ENCODE measurements at regions not wholly inside any gene's neighbourhood (a gene's known extent, or its start where the extent isn't known, plus 50 kb on each side); places are given as distances from the start of the nearest gene placed in this dataset.

GRCh38 chr4:44914748-44915147 lies 188.4 kb upstream of the GNPDA2 start:
- DNase-seq: no peak

DNA sequence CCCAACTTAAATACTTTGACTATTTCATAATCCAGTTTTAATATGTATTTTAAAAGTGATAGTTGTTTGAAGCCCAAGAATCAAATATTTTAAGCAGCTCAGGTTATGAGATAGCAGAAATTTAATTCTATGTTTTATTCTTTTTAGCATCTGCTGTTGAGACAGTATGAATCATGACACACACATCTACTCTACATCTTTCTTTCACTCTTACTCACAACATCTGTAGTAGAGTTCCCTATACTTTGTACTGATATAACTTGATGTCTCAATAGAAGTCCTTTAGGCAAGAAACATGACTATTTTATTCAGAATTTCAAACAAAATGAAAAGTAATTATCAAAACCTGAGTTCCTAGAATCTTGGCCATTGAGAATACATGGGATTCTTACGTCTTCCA lies 187.9 kb upstream of the GNPDA2 start:
- DNase-seq: no peak

- no peak for DNase-seq
Measured at GRCh38 chr4:44912980-44913379, 186.6 kb upstream of the GNPDA2 start.

DNA sequence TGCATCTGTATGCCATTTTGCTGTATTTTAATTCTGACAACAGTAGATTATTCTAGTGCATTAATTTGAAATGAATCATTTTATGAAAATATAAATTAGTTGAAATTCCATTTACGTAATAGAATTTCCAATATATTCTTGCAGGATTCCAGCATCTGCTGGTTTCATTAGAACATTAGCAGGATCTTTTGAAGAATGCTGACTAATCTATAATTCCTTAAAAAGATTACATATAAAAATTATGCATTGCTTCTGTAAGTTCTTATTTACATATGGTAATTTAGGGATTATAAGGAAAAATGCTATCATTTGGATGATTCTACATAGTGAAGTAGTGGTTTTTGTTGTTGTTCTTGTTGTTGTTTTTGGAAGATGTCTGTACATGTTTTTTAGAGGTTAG lies 182.2 kb upstream of the GNPDA2 start:
- DNase-seq: no peak

- no peak for DNase-seq
Measured at GRCh38 chr4:44872246-44872645, 145.9 kb upstream of the GNPDA2 start.

DNA sequence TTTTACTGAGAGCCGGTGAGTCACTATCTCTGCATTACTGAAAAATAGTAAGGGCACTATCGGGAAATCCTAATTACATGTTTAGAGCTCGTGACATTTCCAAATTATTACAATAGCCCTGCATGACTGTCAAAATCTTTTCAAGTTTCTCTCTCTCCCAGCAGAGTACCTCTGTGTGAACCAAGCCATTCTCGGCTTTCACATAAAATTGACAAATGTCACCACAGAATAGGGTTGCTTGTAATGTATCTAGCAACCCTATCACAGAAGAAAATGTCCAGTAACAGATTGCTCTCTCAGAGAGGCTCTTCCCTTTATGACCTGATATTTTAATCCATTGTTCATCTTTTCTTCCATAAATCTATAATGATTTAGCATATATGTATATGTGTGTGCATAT lies 144.8 kb upstream of the GNPDA2 start:
- no peak for DNase-seq

- DNase-seq: no peak
Measured at GRCh38 chr4:44869985-44870384, 143.6 kb upstream of the GNPDA2 start.

DNA sequence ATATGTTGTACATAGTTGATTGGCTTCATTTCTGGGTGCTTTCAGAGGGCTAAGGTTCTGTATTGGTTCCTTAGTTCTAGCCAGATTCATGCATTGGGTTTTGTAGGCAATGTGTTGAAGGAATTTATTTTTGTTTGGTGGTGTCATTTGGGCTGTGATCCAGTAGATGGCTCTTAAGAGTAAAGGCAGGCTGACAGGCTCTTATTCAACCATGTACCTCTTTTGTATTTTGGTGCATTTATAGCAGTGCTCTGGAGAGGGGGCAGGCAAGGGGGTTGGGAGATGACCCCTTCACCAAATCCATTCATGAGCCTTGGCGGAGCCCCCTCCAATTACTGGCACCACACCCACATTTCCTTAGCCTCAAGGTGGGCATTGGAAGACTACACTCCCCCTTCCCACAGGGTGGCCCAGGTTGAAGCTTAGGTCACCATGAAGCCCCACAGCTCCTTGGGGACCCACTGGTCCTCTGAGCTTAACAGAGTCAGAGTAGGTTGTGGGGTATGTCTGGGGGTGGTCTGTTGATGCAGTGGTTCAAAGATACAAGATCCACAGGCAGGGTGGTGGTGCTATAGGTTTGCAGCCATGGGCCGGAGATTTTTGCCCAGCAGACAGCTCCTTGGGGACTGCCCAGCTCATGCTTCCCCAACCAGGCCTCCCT lies 143.0 kb upstream of the GNPDA2 start:
- no peak for DNase-seq

- no peak for DNase-seq
Measured at GRCh38 chr4:44861756-44862155, 135.4 kb upstream of the GNPDA2 start.

- no peak for DNase-seq
Measured at GRCh38 chr4:44859477-44859876, 133.1 kb upstream of the GNPDA2 start.

GRCh38 chr4:44848466-44848865 lies 122.1 kb upstream of the GNPDA2 start:
- no peak for DNase-seq

DNA sequence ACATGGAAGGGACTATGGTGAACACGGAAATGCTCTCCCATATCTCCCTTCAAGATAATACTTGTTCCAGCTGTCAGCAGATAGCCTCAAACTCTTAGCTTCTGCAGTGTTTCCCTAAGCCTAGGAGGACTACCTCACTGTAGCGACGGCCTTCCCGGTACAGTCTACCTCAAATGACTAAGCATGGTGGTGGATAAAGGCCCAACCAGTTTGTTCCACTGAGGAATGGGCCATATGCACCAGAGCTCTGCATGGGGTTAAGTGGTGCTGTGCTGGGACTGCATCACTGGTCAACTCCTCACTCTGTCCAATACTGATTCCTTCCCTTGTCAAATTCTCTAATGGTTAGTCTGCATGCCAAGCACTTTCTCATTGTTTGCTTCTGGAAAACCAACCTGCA lies 119.6 kb upstream of the GNPDA2 start:
- no peak for DNase-seq

- DNase-seq: no peak
Measured at GRCh38 chr4:44845309-44845708, 119.0 kb upstream of the GNPDA2 start.

DNA sequence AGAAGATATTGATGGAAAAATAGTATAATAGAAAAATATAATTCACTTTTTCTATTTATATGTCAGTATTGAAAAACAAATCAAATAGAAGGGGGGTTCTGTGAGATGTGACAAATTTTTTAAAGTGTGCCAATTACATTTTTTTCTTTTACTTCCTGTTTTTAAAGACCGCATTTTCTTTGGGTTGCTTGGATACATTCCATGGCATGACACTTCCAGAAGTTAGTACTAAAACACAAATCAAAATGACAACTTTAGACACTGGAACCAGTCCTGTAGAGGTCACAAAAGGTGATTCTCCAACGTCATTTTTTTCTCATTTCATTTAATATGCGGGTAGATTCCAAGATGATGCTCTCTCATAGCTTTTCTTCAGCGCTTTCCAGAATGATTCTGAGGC lies 116.2 kb upstream of the GNPDA2 start:
- DNase-seq: no peak

DNA sequence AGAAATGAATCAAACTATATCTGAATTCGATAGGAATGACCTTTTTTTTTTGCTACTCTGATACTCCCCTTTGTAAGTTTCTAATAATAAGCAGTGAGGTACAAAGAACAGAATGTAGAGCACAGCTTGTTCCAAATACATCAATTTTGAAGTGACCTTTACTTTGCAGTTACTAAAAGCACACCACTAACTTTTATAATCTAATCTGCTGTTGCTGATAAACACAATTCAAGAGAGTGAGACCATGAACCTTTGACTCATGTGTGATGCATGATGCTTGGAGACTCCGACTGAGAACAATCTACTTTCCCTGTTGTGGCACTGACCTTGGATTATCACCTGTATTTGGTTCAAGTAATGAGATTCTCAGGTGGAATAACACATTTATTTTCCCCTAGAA lies 91.6 kb upstream of the GNPDA2 start:
- no peak for DNase-seq

- no peak for DNase-seq
Measured at GRCh38 chr4:44806071-44806470, 79.7 kb upstream of the GNPDA2 start.

DNA sequence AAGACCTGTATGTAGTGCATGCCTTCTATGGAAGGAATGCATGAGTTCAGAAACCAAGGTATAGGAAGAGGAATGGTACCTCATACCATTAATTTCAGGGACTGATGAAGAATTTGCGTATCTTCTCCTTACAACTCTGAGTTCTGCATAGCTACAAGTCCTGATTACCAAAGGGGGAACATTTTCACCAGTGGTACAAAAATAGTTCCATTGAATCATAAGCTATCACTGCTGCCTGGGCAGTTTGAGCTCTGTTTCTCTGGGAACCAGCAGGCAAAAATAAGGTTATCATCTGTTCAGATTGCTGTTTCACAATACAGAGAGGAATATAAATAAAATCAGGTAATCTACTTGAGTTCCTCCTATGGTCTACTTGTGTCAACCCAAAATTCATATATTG lies 77.9 kb upstream of the GNPDA2 start:
- no peak for DNase-seq

GRCh38 chr4:44801384-44801783 lies 75.0 kb upstream of the GNPDA2 start:
- DNase-seq: no peak

- no peak for DNase-seq
Measured at GRCh38 chr4:44791831-44792230, 65.5 kb upstream of the GNPDA2 start.

DNA sequence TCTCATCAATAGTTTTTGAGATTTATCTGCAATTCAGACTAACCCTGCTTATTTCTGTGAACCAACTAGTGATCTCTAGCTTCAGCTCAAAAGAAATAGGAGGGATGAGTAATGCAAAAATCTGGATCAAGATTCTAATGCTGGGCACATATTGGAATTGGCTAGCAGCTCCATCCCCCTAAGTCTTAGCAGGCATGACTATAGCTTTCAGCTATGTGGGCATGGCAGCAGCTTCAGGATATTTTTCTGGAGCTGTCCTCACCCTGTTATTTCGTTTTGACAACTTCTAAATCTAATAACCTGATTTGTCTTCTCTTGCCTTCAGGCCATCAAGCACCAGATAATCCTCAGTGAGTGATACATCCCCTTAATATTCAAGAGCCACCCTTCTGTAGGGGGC lies 50.8 kb upstream of the GNPDA2 start:
- no peak for DNase-seq
